Fibroblast of mammary gland (primary cell): ENCODE measurements at regions not wholly inside any gene's neighbourhood (a gene's known extent, or its start where the extent isn't known, plus 50 kb on each side); places are given as distances from the start of the nearest gene placed in this dataset.

Experiments used
- DNase-seq: peaks from one replicate; pipeline ENCODE4 v3.0.0-alpha.2; 2010; ENCODE audit warnings: low read depth
- H3K4me3 ChIP-seq: 2 replicates; pipeline ENCODE4 v1.5.1; 2011; ENCODE audit warnings: low read depth, mild to moderate bottlenecking, low read length, moderate library complexity; ENCODE audit not compliant: control insufficient read depth
- CTCF ChIP-seq: conservative IDR thresholded peaks from 2 replicates; pipeline ENCODE4 v1.5.1; 2011; ENCODE audit warnings: low read depth, low read length, inconsistent platforms; ENCODE audit not compliant: control insufficient read depth, insufficient read depth

GRCh38 chr12:102535306-102535705 lies 54.9 kb upstream of the IGF1 start:
- TF ChIP-seq CTCF: no peak
- H3K4me3 ChIP-seq: no peak overlapping the region
- no peak for DNase-seq

GRCh38 chr12:102534899-102535298 lies 54.5 kb upstream of the IGF1 start:
- no peak for TF ChIP-seq CTCF
- H3K4me3 ChIP-seq: no peak overlapping the region
- DNase-seq: peak; percentile 68

GRCh38 chr12:102533483-102534215 lies 53.3 kb upstream of the IGF1 start:
- no peak for DNase-seq
- no peak for TF ChIP-seq CTCF
- H3K4me3 ChIP-seq: no peak overlapping the region
